ENCODE measurements at regions not wholly inside any gene's neighbourhood (a gene's known extent, or its start where the extent isn't known, plus 50 kb on each side); places are given as distances from the start of the nearest gene placed in this dataset.

- TF ChIP-seq POLR2A (IDR thresholded peaks at IDR 0.05) (no peak), CTCF (IDR thresholded peaks at IDR 0.05) (no peak), EP300 (IDR thresholded peaks at IDR 0.05) (no peak)
Measured at GRCh38 chr3:154885418-154885817, 194.7 kb upstream of the MME start.
